K562 (cell line): ENCODE measurements at regions not wholly inside any gene's neighbourhood (a gene's known extent, or its start where the extent isn't known, plus 50 kb on each side); places are given as distances from the start of the nearest gene placed in this dataset.

Experiments
- ATAC-seq: fragments of 200-7000 bp; cut with Tn5 transposase; 3 replicates; pipeline ENCODE4 v1.9.1; 2020; ENCODE audit warnings: moderate library complexity
- BruUV-seq: library from RNA; stranded (reverse); fragments of 400-500 nt; replicated peaks from 2 replicates; lab custom pipeline; 2021; lab: Mats Ljungman, UMichigan
- CTCF ChIA-PET: fragments of 300-600 bp; formaldehyde crosslinking; extraction: SDS; loops from one replicate; lab custom pipeline; 2021; ENCODE audit warnings: low intra/inter-chr PET ratio; lab: Yijun Ruan, JAX
- POLR2A ChIA-PET: fragments of 300-600, 350-650 bp; sonication (Branson Sonifier 250); formaldehyde crosslinking; extraction: SDS; loops from one replicate; lab custom pipeline; 2021; ENCODE audit warnings: antibody characterized with exemption, inconsistent platforms; lab: Yijun Ruan, JAX
- DNase-seq, 4 experiments: peaks; one replicate each; pipeline versions ENCODE4 v3.0.0 to v3.0.0-alpha.2; 2011 to 2018; ENCODE audit warnings: low spot score in 3 of 4, mixed read lengths in 3 of 4; ENCODE audit errors: extremely low read depth in 1 of 4
- FAIRE-seq: peaks from 2 replicates; lab custom pipeline; 2011; peaks lifted over from hg19 to GRCh38; lab: Jason Lieb, UNC
- H2AFZ ChIP-seq: 2 replicates; pipeline ENCODE4 v1.6.0; 2011; ENCODE audit warnings: low read depth, low read length, control low read depth, inconsistent platforms
- H3K27ac ChIP-seq: fragments of 200-600 bp; 3 replicates; pipeline ENCODE4 v1.8.0; 2011; ENCODE audit warnings: low read depth, mild to moderate bottlenecking, control low read depth, inconsistent platforms, low read length, moderate library complexity, mixed read lengths; ENCODE audit errors: extremely low read depth
- H3K27me3 ChIP-seq, 2 experiments: fragments of 300-600 bp in 1 of 2; 2 replicates in 1 of 2; 3 replicates in 1 of 2; pipeline versions ENCODE4 v1.6.0 to v1.8.0; 2011; ENCODE audit warnings: inconsistent platforms in 2 of 2, low read length in 2 of 2, mild to moderate bottlenecking in 1 of 2, mixed read lengths in 1 of 2, moderate library complexity in 1 of 2; ENCODE audit not compliant: control insufficient read depth in 2 of 2, insufficient read depth in 2 of 2
- H3K36me3 ChIP-seq: fragments of 300-600 bp; 3 replicates; pipeline ENCODE4 v1.8.0; 2011; ENCODE audit warnings: mild to moderate bottlenecking, low read length, inconsistent platforms; ENCODE audit not compliant: control insufficient read depth, insufficient read depth
- H3K4me1 ChIP-seq, 2 experiments: fragments of 200-600 bp in 1 of 2; replicated peaks in 1 of 2; 2 replicates in 1 of 2; 3 replicates in 1 of 2; pipeline versions ENCODE4 v1.5.1 to v1.8.0; 2011; ENCODE audit warnings: inconsistent platforms in 2 of 2, low read length in 2 of 2, mild to moderate bottlenecking in 1 of 2, mixed read lengths in 1 of 2, moderate library complexity in 1 of 2; ENCODE audit not compliant: control insufficient read depth in 2 of 2, insufficient read depth in 2 of 2
- H3K4me2 ChIP-seq: 2 replicates; pipeline ENCODE4 v1.6.1; 2011; ENCODE audit warnings: low read length, control low read depth, inconsistent platforms, mixed read lengths; ENCODE audit not compliant: insufficient read depth
- H3K4me3 ChIP-seq: fragments of 200-600 bp; sonication (generic), shearing (Covaris generic); 2 replicates; pipeline ENCODE4 v1.5.1; 2016; ENCODE audit warnings: control low read depth, inconsistent platforms
- H3K79me2 ChIP-seq: fragments of 200-600 bp; 3 replicates; pipeline ENCODE4 v1.8.0; 2011; ENCODE audit warnings: low read length, inconsistent platforms; ENCODE audit not compliant: control insufficient read depth, insufficient read depth
- H3K9ac ChIP-seq, 2 experiments: 2 replicates each; pipeline versions ENCODE4 v1.6.0 to v1.6.1; 2011; ENCODE audit warnings: low read depth in 2 of 2, low read length in 2 of 2, control low read depth in 1 of 2, inconsistent platforms in 1 of 2, mild to moderate bottlenecking in 1 of 2, mixed read lengths in 1 of 2; ENCODE audit not compliant: insufficient read depth in 1 of 2
- H3K9me1 ChIP-seq: one replicate; pipeline ENCODE4 v1.6.0; 2011; ENCODE audit warnings: inconsistent platforms, mild to moderate bottlenecking, low read length, moderate library complexity; ENCODE audit not compliant: control insufficient read depth, insufficient read depth
- H3K9me3 ChIP-seq: replicated peaks from 2 replicates; pipeline ENCODE4 v1.5.1; 2011; ENCODE audit warnings: low read depth, low read length, inconsistent platforms; ENCODE audit not compliant: control insufficient read depth, insufficient read depth
- H4K20me1 ChIP-seq: replicated peaks from 2 replicates; pipeline ENCODE4 v1.6.1; 2011; ENCODE audit warnings: low read length, inconsistent platforms, mixed read lengths; ENCODE audit not compliant: control insufficient read depth, insufficient read depth
- ATF1 ChIP-seq, 2 experiments: fragments of 450-650 bp in 1 of 2; IDR thresholded peaks; 2 replicates each; pipeline ENCODE4 v1.6.1; 2016; ENCODE audit warnings: missing compliant biosample characterization in 1 of 2, missing genetic modification characterization in 1 of 2
- ESRRB ChIP-seq: fragments of 250-450 bp; sonication (Bioruptor Pico); IDR thresholded peaks from 2 replicates; pipeline ENCODE4 v1.5.0; 2020; ENCODE audit warnings: mild to moderate bottlenecking, moderate library complexity, borderline replicate concordance
- NRF1 ChIP-seq, 2 experiments: fragments of 450-650 bp; IDR thresholded peaks in 1 of 2; conservative IDR thresholded peaks in 1 of 2; 2 replicates each; pipeline ENCODE4 v1.6.1; 2014; ENCODE audit warnings: mild to moderate bottlenecking in 2 of 2
- PCBP2 ChIP-seq: fragments of 200-400 bp; formaldehyde crosslinking; IDR thresholded peaks from 2 replicates; pipeline ENCODE4 v1.6.1; 2018; ENCODE audit warnings: low read length, low read depth, mild to moderate bottlenecking, moderate library complexity; ENCODE audit not compliant: poor library complexity, severe bottlenecking
- SRSF9 ChIP-seq: fragments of 200-400 bp; formaldehyde crosslinking; IDR thresholded peaks from 2 replicates; pipeline ENCODE4 v1.6.1; 2017; ENCODE audit warnings: low read depth, low read length, borderline replicate concordance
- TAF7 ChIP-seq: fragments of 450-650 bp; IDR thresholded peaks from 2 replicates; pipeline ENCODE4 v1.6.1; 2016; ENCODE audit warnings: missing genetic modification characterization, missing compliant biosample characterization
- ZBTB26 ChIP-seq: fragments of 450-650 bp; formaldehyde crosslinking; IDR thresholded peaks from 2 replicates; pipeline ENCODE4 v1.4.0; 2022; ENCODE audit warnings: missing genetic modification characterization
- WGBS: fragments of 100-300 bp; shearing (Covaris generic); methylation state at CpG from one replicate; pipeline ENCODE4 v1.1.6; 2016; ENCODE audit warnings: low coverage, mixed read lengths; ENCODE audit not compliant: insufficient coverage; ENCODE audit errors: missing lambda C conversion rate; 5-methylcytosine and 5-hydroxymethylcytosine counted together
- in situ Hi-C: fragments of 300-500 bp; cut with MboI; formaldehyde crosslinking; loops from 4 replicates; pipeline ENCODE4 v1.15.0; 2018; ENCODE audit warnings: inconsistent platforms, mixed read lengths
- intact Hi-C: fragments of 100-400 bp; cut with micrococcal nuclease; formaldehyde crosslinking; loops from 2 replicates; pipeline ENCODE4 v1.14.2; 2022
- TF ChIP-seq, protein P1 (sequence below): fragments of 250-450 bp; sonication (Bioruptor Pico); IDR thresholded peaks from 2 replicates; pipeline ENCODE4 v1.5.1; 2021; ENCODE audit warnings: mild to moderate bottlenecking

GRCh38 chr2:15771124-15771523 lies 169.2 kb upstream of the MYCN start:
- Histone ChIP-seq H2AFZ (no peak overlapping the region), H3K4me1 (no peaks in the 10 kb centered on the region; a peak in 1 of 5 replicates), H3K36me3 (no peaks in the 10 kb centered on the region), H4K20me1 (peaks cover 4% of the 10 kb centered on the region; the same call in 1 of the 2 replicates), H3K4me3 (no peak overlapping the region), H3K27ac (no peak overlapping the region), H3K9me3 (no peaks in the 10 kb centered on the region)
- CTCF ChIA-PET, result no interaction called here
- ATAC-seq (no peak), FAIRE-seq (no peak)
- BruUV-seq, result no TSS peak
- WGBS, result 5% methylated on average over 7 of the region's 7 CpGs
- no peak for TF ChIP-seq PCBP2
- TF ChIP-seq SRSF9, result no peak
- TF ChIP-seq, protein P1, sequence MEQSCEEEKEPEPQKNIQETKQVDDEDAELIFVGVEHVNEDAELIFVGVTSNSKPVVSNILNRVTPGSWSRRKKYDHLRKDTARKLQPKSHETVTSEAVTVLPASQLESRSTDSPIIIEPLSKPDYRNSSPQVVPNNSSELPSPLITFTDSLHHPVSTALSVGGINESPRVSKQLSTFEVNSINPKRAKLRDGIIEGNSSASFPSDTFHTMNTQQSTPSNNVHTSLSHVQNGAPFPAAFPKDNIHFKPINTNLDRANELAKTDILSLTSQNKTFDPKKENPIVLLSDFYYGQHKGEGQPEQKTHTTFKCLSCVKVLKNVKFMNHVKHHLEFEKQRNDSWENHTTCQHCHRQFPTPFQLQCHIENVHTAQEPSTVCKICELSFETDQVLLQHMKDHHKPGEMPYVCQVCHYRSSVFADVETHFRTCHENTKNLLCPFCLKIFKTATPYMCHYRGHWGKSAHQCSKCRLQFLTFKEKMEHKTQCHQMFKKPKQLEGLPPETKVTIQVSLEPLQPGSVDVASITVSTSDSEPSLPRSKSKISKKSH (CRISPR knock-in tag), result no peak
- no peak for TF ChIP-seq ATF1 (CRISPR knock-in tag; IDR thresholded peaks at IDR 0.05)
- TF ChIP-seq ATF1 (tag; IDR thresholded peaks at IDR 0.05), result no peak
- TF ChIP-seq NRF1 (conservative IDR thresholded peaks at IDR 0.05 in 1 of 2, IDR thresholded peaks at IDR 0.05 in 1 of 2), result no peak
- no peak for TF ChIP-seq ESRRB (CRISPR knock-in tag)
- no peak for TF ChIP-seq ZBTB26 (CRISPR knock-in tag)
- no peak for TF ChIP-seq TAF7
- TF ChIP-seq, all 486 proteins: peak for 0
- Histone ChIP-seq H3K9ac (no peak overlapping the region), H3K79me2 (no peaks in the 10 kb centered on the region), H3K9me1 (no peaks in the 10 kb centered on the region), H3K4me2 (no peak overlapping the region), H3K27me3 (peaks cover 17 to 63% of the 10 kb centered on the region in 2 experiments; a peak in 4 of 5 replicates)
- intact Hi-C loops (no loop called here), in situ Hi-C loops (no loop called here)
- no peak for DNase-seq
- POLR2A ChIA-PET, result no interaction called here
